ENCODE measurements at regions not wholly inside any gene's neighbourhood (a gene's known extent, or its start where the extent isn't known, plus 50 kb on each side); places are given as distances from the start of the nearest gene placed in this dataset.

DNA sequence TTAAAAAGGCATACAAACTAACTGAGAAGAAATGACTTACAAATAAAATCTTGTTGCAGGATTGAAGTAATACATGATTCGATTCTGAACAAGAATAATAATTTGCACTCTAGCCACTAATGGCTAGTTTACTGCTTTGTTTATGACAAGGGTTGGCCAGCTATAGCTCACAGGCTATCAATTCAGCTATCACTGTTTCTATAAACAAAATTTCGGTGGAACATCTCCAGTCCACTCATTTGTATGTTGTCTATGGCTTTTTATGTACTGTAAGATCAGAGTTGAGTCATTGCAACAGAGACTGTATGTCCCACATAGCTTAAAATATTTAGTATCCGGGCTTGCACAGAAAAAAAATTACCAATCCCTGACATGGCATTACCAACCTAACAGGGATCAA is 543.7 kb upstream of the CNTNAP5 start:
- TF ChIP-seq, protein P1, sequence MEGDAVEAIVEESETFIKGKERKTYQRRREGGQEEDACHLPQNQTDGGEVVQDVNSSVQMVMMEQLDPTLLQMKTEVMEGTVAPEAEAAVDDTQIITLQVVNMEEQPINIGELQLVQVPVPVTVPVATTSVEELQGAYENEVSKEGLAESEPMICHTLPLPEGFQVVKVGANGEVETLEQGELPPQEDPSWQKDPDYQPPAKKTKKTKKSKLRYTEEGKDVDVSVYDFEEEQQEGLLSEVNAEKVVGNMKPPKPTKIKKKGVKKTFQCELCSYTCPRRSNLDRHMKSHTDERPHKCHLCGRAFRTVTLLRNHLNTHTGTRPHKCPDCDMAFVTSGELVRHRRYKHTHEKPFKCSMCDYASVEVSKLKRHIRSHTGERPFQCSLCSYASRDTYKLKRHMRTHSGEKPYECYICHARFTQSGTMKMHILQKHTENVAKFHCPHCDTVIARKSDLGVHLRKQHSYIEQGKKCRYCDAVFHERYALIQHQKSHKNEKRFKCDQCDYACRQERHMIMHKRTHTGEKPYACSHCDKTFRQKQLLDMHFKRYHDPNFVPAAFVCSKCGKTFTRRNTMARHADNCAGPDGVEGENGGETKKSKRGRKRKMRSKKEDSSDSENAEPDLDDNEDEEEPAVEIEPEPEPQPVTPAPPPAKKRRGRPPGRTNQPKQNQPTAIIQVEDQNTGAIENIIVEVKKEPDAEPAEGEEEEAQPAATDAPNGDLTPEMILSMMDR (IDR thresholded peaks at IDR 0.05; ENCODE audit: insufficient read depth, low read depth, low read length) = no peak
- no peak for TF ChIP-seq EZH2 (IDR thresholded peaks at IDR 0.05; ENCODE audit: insufficient read depth, low read length)
